Spleen (tissue), 11 donors: ENCODE measurements at regions not wholly inside any gene's neighbourhood (a gene's known extent, or its start where the extent isn't known, plus 50 kb on each side); places are given as distances from the start of the nearest gene placed in this dataset.

Experiments
- DNase-seq: peaks from one replicate; pipeline ENCODE4 v3.0.0-alpha.2; 2020
- H3K27ac ChIP-seq, 8 donors: fragments of 200-600 bp; sonication (generic) in 7 of 8; 1 replicate in 4 of 8; 2 replicates in 4 of 8; pipeline versions ENCODE4 v1.5.0 to v1.8.0; 2016 to 2021; ENCODE audit warnings: inconsistent platforms in 4 of 8, mild to moderate bottlenecking in 4 of 8, moderate library complexity in 1 of 8
- H3K27me3 ChIP-seq, 7 donors: fragments of 200-600 bp; sonication (generic) in 6 of 7; replicated peaks in 1 of 7; 1 replicate in 4 of 7; 2 replicates in 3 of 7; pipeline versions ENCODE4 v1.5.0 to v1.8.0; 2016 to 2021; ENCODE audit warnings: inconsistent platforms in 3 of 7, mild to moderate bottlenecking in 1 of 7
- H3K36me3 ChIP-seq, 6 donors: fragments of 200-600 bp; sonication (generic) in 5 of 6; 1 replicate in 4 of 6; 2 replicates in 2 of 6; pipeline versions ENCODE4 v1.5.0 to v1.8.0; 2016 to 2021; ENCODE audit warnings: inconsistent platforms in 2 of 6
- H3K4me1 ChIP-seq, 6 donors: fragments of 200-600 bp; sonication (generic) in 5 of 6; 1 replicate in 3 of 6; 2 replicates in 3 of 6; pipeline versions ENCODE4 v1.5.0 to v1.8.0; 2016 to 2021; ENCODE audit warnings: inconsistent platforms in 3 of 6
- H3K4me3 ChIP-seq, 8 donors: fragments of 200-600 bp; sonication (generic) in 7 of 8; 1 replicate in 4 of 8; 2 replicates in 4 of 8; pipeline versions ENCODE4 v1.5.0 to v1.8.0; 2016 to 2021; ENCODE audit warnings: inconsistent platforms in 4 of 8, mild to moderate bottlenecking in 4 of 8, moderate library complexity in 2 of 8
- H3K9me3 ChIP-seq, 8 donors: fragments of 200-600 bp; sonication (generic) in 7 of 8; 1 replicate in 4 of 8; 2 replicates in 4 of 8; pipeline versions ENCODE4 v1.5.0 to v1.8.0; 2016 to 2021; ENCODE audit warnings: inconsistent platforms in 4 of 8
- CTCF ChIP-seq, 11 experiments: fragments of 200-600 bp in 7 of 11; fragments of 450-650 bp in 4 of 11; sonication (generic) in 4 of 11; IDR thresholded peaks in 8 of 11; conservative IDR thresholded peaks in 3 of 11; 1 replicate in 7 of 11; 2 replicates in 4 of 11; pipeline versions ENCODE4 v1.4.0 to v1.8.0; 2016 to 2021; ENCODE audit warnings: antibody characterized with exemption in 11 of 11, inconsistent platforms in 4 of 11, mild to moderate bottlenecking in 1 of 11
- POLR2A ChIP-seq, 3 donors: fragments of 450-650 bp; IDR thresholded peaks; one replicate each; pipeline ENCODE4 v1.5.1; 2017; ENCODE audit warnings: antibody characterized with exemption in 3 of 3, mild to moderate bottlenecking in 1 of 3
- POLR2AphosphoS5 ChIP-seq, 3 donors: sonication (generic); formaldehyde crosslinking; IDR thresholded peaks; one replicate each; pipeline ENCODE4 v1.5.1; 2017; ENCODE audit warnings: antibody characterized with exemption in 3 of 3
- WGBS, 5 donors: extraction: QIAGEN DNeasy Blood & Tissue Kit in 3 of 5; methylation state at CpG; one replicate each; pipeline versions ENCODE4 v1.1.5 to v1.1.7; 2013 to 2018; 5-methylcytosine and 5-hydroxymethylcytosine counted together
- intact Hi-C: fragments of 100-400 bp; cut with DNase I; formaldehyde crosslinking; loops from one replicate; pipeline ENCODE4 v1.15.0; 2023; ENCODE audit warnings: low total_unique reads
- donor health status: healthy with polysubstance abuse.
- donor health status: DM: no; HTN: no; CAD: no; lungs with moderate emphysema.
- donor health status: DM: no; HTN: no; CAD: no.
- donor health status: Bipolar disorder and iron deficiency.
- donor health status: healthy.
- donor health status: DM: no; HTN: no; CAD: no.
- donor health status: DM: yes; HTN: yes; CAD: no.

- Histone ChIP-seq H3K9me3 (no peaks in the 10 kb centered on the region), H3K27ac (no peak overlapping the region), H3K27me3 (no peaks in the 10 kb centered on the region), H3K4me1 (no peaks in the 10 kb centered on the region), H3K36me3 (no peaks in the 10 kb centered on the region), H3K4me3 (no peak overlapping the region)
- DNase-seq: no peak
- TF ChIP-seq POLR2AphosphoS5 (IDR thresholded peaks at IDR 0.05) (no peak), CTCF (IDR thresholded peaks at IDR 0.05 in 8 of 11, conservative IDR thresholded peaks at IDR 0.05 in 3 of 11) (no peak), POLR2A (IDR thresholded peaks at IDR 0.05) (no peak)
- intact Hi-C loops: no loop called here
- 58 to 91% (median 83%) methylated on average over 3 of the region's 3 CpGs for WGBS, 5 donors
Observed at GRCh38 chr11:121958323-121958970, 157.6 kb downstream of the BLID start.

GRCh38 chr11:121953122-121953521 lies 162.9 kb downstream of the BLID start:
- H3K27me3 ChIP-seq: no peaks in the 10 kb centered on the region
- no peak overlapping the region for H3K4me3 ChIP-seq
- no peak overlapping the region for H3K27ac ChIP-seq
- no peaks in the 10 kb centered on the region for H3K4me1 ChIP-seq
- no peaks in the 10 kb centered on the region for H3K9me3 ChIP-seq
- WGBS, 5 donors: 83 to 96% (median 88%) methylated on average over 2 of the region's 2 CpGs
- intact Hi-C loops: no loop called here
- DNase-seq: no peak
- no peaks in the 10 kb centered on the region for H3K36me3 ChIP-seq
- TF ChIP-seq POLR2AphosphoS5 (IDR thresholded peaks at IDR 0.05) (no peak), POLR2A (IDR thresholded peaks at IDR 0.05) (no peak), CTCF (IDR thresholded peaks at IDR 0.05 in 8 of 11, conservative IDR thresholded peaks at IDR 0.05 in 3 of 11) (no peak)

GRCh38 chr11:121950160-121950559 lies 165.9 kb downstream of the BLID start:
- no peak for DNase-seq
- no peak overlapping the region for H3K27ac ChIP-seq
- TF ChIP-seq CTCF (IDR thresholded peaks at IDR 0.05 in 8 of 11, conservative IDR thresholded peaks at IDR 0.05 in 3 of 11) (no peak), POLR2A (IDR thresholded peaks at IDR 0.05) (no peak), POLR2AphosphoS5 (IDR thresholded peaks at IDR 0.05) (no peak)
- H3K4me1 ChIP-seq: no peaks in the 10 kb centered on the region
- no peaks in the 10 kb centered on the region for H3K36me3 ChIP-seq
- no peaks in the 10 kb centered on the region for H3K27me3 ChIP-seq
- intact Hi-C loops: no loop called here
- H3K4me3 ChIP-seq: no peak overlapping the region
- peaks cover 0 to 4% (median 0%) of the 10 kb centered on the region in 8 donors for H3K9me3 ChIP-seq
- 91 to 100% (median 92%) methylated on average over 3 of the region's 3 CpGs for WGBS, 5 donors

GRCh38 chr11:121946514-121946913 lies 169.5 kb downstream of the BLID start:
- no peaks in the 10 kb centered on the region for H3K27me3 ChIP-seq

More at GRCh38 chr11:121946514-121946913, 169.5 kb downstream of the BLID start:
- TF ChIP-seq CTCF (IDR thresholded peaks at IDR 0.05 in 8 of 11, conservative IDR thresholded peaks at IDR 0.05 in 3 of 11): no peak
- no peak for TF ChIP-seq POLR2AphosphoS5 (IDR thresholded peaks at IDR 0.05)
- TF ChIP-seq POLR2A (IDR thresholded peaks at IDR 0.05): no peak
- Histone ChIP-seq H3K4me1 (no peaks in the 10 kb centered on the region), H3K4me3 (no peak overlapping the region), H3K27ac (no peak overlapping the region), H3K36me3 (no peaks in the 10 kb centered on the region), H3K9me3 (peaks cover 0 to 4% (median 0%) of the 10 kb centered on the region in 8 donors)
- intact Hi-C loops: no loop called here
- no peak for DNase-seq
- 79 to 94% (median 93%) methylated on average over 3 of the region's 3 CpGs for WGBS, 5 donors
